CD14-positive monocyte (primary cell): ENCODE measurements at regions not wholly inside any gene's neighbourhood (a gene's known extent, or its start where the extent isn't known, plus 50 kb on each side); places are given as distances from the start of the nearest gene placed in this dataset.

Experiments
- DNase-seq, 3 donors: peaks; one replicate each; pipeline ENCODE4 v3.0.0-alpha.2; 2011 to 2022
- H2AFZ ChIP-seq: 2 replicates; pipeline ENCODE4 v1.6.0; 2012; ENCODE audit warnings: mild to moderate bottlenecking, low read depth, low read length, inconsistent platforms; ENCODE audit not compliant: insufficient read depth, poor library complexity, severe bottlenecking
- H3K27ac ChIP-seq, 2 donors: 1 replicate in 1 of 2; 2 replicates in 1 of 2; pipeline ENCODE4 v1.5.1; 2012 to 2013; ENCODE audit warnings: low read length in 2 of 2, control low read depth in 1 of 2, inconsistent platforms in 1 of 2, low read depth in 1 of 2, mild to moderate bottlenecking in 1 of 2
- H3K27me3 ChIP-seq, 2 donors: one replicate each; pipeline versions ENCODE4 v1.6.0 to v1.6.1; 2011 to 2013; ENCODE audit warnings: low read length in 2 of 2; ENCODE audit not compliant: control insufficient read depth in 2 of 2, insufficient read depth in 2 of 2
- H3K36me3 ChIP-seq, 2 donors: replicated peaks in 1 of 2; 1 replicate in 1 of 2; 2 replicates in 1 of 2; pipeline versions ENCODE4 v1.5.1 to v1.6.1; 2012 to 2013; ENCODE audit warnings: low read length in 2 of 2, control low read depth in 1 of 2, inconsistent platforms in 1 of 2, mild to moderate bottlenecking in 1 of 2; ENCODE audit not compliant: insufficient read depth in 2 of 2, control insufficient read depth in 1 of 2
- H3K4me1 ChIP-seq, 2 donors: 1 replicate in 1 of 2; 2 replicates in 1 of 2; pipeline versions ENCODE4 v1.5.1 to v1.6.1; 2012 to 2013; ENCODE audit warnings: low read length in 2 of 2, control low read depth in 1 of 2, inconsistent platforms in 1 of 2, mild to moderate bottlenecking in 1 of 2, moderate library complexity in 1 of 2; ENCODE audit not compliant: insufficient read depth in 2 of 2, control insufficient read depth in 1 of 2
- H3K4me2 ChIP-seq: replicated peaks from 2 replicates; pipeline ENCODE3; 2012; ENCODE audit warnings: low read length, moderate library complexity, mild to moderate bottlenecking; ENCODE audit not compliant: poor library complexity, severe bottlenecking; ENCODE audit errors: extremely low read depth
- H3K4me3 ChIP-seq, 3 experiments: fragments of 200-600 bp in 1 of 3; sonication (generic) in 1 of 3; replicated peaks in 1 of 3; 1 replicate in 2 of 3; 2 replicates in 1 of 3; pipeline ENCODE4 v1.5.1; 2011 to 2013; ENCODE audit warnings: low read length in 3 of 3, mild to moderate bottlenecking in 3 of 3, control low read depth in 2 of 3, low read depth in 2 of 3, inconsistent platforms in 1 of 3, moderate library complexity in 1 of 3
- H3K79me2 ChIP-seq: 2 replicates; pipeline ENCODE4 v1.6.0; 2012; ENCODE audit warnings: mild to moderate bottlenecking, control low read depth, inconsistent platforms, low read length, moderate library complexity; ENCODE audit not compliant: insufficient read depth
- H3K9ac ChIP-seq: 2 replicates; pipeline ENCODE4 v1.6.0; 2017; ENCODE audit warnings: low read length, mild to moderate bottlenecking; ENCODE audit not compliant: insufficient read depth, poor library complexity, severe bottlenecking
- H3K9me3 ChIP-seq, 2 donors: replicated peaks in 1 of 2; 1 replicate in 1 of 2; 2 replicates in 1 of 2; pipeline versions ENCODE4 v1.5.1 to v1.6.1; 2012 to 2013; ENCODE audit warnings: low read length in 2 of 2, control low read depth in 1 of 2; ENCODE audit not compliant: control insufficient read depth in 1 of 2, insufficient read depth in 1 of 2
- H4K20me1 ChIP-seq: 2 replicates; pipeline ENCODE4 v1.6.0; 2012; ENCODE audit warnings: mild to moderate bottlenecking, low read length, control low read depth, moderate library complexity; ENCODE audit not compliant: insufficient read depth
- H3K27ac Mint-ChIP-seq, 7 donors: one replicate each; pipeline ENCODE4 v1.8.0; 2020; ENCODE audit warnings: mild to moderate bottlenecking in 7 of 7, mixed read lengths in 7 of 7, moderate library complexity in 6 of 7, inconsistent platforms in 2 of 7
- H3K27me3 Mint-ChIP-seq, 3 donors: one replicate each; pipeline ENCODE4 v1.8.0; 2021 to 2022; ENCODE audit warnings: low read depth in 3 of 3, mild to moderate bottlenecking in 3 of 3, mixed read lengths in 3 of 3, moderate library complexity in 3 of 3, inconsistent platforms in 1 of 3
- H3K36me3 Mint-ChIP-seq, 2 donors: one replicate each; pipeline ENCODE4 v1.8.0; 2020; ENCODE audit warnings: mixed read lengths in 2 of 2, inconsistent platforms in 1 of 2, mild to moderate bottlenecking in 1 of 2
- H3K4me1 Mint-ChIP-seq: one replicate; pipeline ENCODE4 v1.8.0; 2020; ENCODE audit warnings: mild to moderate bottlenecking, mixed read lengths
- H3K4me3 Mint-ChIP-seq, 2 donors: one replicate each; pipeline ENCODE4 v1.8.0; 2020; ENCODE audit warnings: mild to moderate bottlenecking in 2 of 2, mixed read lengths in 2 of 2, moderate library complexity in 1 of 2
- H3K9me3 Mint-ChIP-seq, 7 donors: one replicate each; pipeline ENCODE4 v1.8.0; 2020 to 2022; ENCODE audit warnings: mixed read lengths in 7 of 7, mild to moderate bottlenecking in 6 of 7, moderate library complexity in 6 of 7, inconsistent platforms in 2 of 7
- WGBS: methylation state at CpG from one replicate; pipeline ENCODE4 v1.1.5; 2013; ENCODE audit warnings: missing lambda C conversion rate; ENCODE audit not compliant: insufficient coverage; 5-methylcytosine and 5-hydroxymethylcytosine counted together
- intact Hi-C, 2 donors: fragments of 100-400 bp; cut with micrococcal nuclease; formaldehyde crosslinking; loops; one replicate each; pipeline versions ENCODE4 v1.15.0 to v1.15.1; 2023
- TF ChIP-seq, protein P1 (sequence below): fragments of 200-600 bp; IDR thresholded peaks from one replicate; pipeline ENCODE4 v1.8.0; 2022; ENCODE audit warnings: antibody characterized with exemption, mild to moderate bottlenecking

DNA sequence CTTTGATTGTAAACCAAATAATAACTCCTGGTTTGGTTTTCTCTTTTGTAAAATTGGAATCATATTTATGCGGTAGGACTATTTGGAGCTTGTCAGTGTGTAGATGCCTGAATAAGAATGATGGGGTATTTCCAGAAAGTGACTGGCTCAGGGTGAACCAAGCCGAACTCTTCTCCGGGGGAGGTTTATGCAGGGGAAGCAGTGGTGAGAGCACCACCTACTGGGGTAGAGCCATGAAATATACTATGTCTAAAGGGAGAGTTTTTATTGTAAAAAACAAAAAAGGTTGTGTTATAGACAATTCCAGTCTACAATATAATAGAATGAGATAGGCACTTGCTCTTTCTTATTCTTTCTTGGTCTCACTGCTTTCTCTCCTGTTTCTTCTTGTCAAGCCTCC, 222.9 kb upstream of the SLC16A7 start:
- no peak for DNase-seq
- peaks cover 0 to 3% (median 0%) of the 10 kb centered on the region in 7 donors for H3K9me3 Mint-ChIP-seq

DNA sequence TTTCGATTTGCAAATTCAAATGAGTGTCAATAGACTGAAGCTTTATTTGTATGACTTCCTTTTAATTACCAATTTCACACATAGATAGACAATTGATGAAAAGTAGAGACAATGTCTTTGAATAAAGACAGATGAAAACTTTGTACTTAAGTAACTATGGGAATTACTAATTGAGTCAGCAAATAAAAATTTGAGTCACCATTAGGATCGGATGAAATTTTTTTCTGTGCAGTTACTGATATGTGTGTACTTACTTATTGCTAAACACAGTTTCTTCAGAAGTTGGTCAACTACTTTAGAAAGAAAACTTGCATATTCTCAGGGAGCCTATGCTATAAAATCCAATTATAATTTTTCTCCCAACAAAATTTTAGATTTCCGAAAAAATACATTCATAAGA, 224.9 kb upstream of the SLC16A7 start:
- Mint-ChIP-seq H3K4me1 (no peaks in the 10 kb centered on the region), H3K27me3 (peaks cover 0 to 2% (median 0%) of the 10 kb centered on the region in 3 donors), H3K27ac (no peak overlapping the region), H3K4me3 (no peak overlapping the region), H3K9me3 (peaks cover 0 to 3% (median 0%) of the 10 kb centered on the region in 7 donors), H3K36me3 (no peaks in the 10 kb centered on the region)
- Histone ChIP-seq H3K9ac (no peak overlapping the region), H3K4me3 (no peak overlapping the region), H3K9me3 (no peaks in the 10 kb centered on the region), H4K20me1 (no peaks in the 10 kb centered on the region), H3K79me2 (no peaks in the 10 kb centered on the region), H3K4me1 (no peaks in the 10 kb centered on the region), H3K36me3 (no peaks in the 10 kb centered on the region), H3K27me3 (no peaks in the 10 kb centered on the region), H3K27ac (no peak overlapping the region), H3K4me2 (no peak overlapping the region), H2AFZ (no peak overlapping the region)
- whole genome bisulfite sequencing, result no CpG with 5 or more reads among the region's 3 CpGs
- DNase-seq, result no peak
- intact Hi-C loops, result no loop called here
- TF ChIP-seq, protein P1, sequence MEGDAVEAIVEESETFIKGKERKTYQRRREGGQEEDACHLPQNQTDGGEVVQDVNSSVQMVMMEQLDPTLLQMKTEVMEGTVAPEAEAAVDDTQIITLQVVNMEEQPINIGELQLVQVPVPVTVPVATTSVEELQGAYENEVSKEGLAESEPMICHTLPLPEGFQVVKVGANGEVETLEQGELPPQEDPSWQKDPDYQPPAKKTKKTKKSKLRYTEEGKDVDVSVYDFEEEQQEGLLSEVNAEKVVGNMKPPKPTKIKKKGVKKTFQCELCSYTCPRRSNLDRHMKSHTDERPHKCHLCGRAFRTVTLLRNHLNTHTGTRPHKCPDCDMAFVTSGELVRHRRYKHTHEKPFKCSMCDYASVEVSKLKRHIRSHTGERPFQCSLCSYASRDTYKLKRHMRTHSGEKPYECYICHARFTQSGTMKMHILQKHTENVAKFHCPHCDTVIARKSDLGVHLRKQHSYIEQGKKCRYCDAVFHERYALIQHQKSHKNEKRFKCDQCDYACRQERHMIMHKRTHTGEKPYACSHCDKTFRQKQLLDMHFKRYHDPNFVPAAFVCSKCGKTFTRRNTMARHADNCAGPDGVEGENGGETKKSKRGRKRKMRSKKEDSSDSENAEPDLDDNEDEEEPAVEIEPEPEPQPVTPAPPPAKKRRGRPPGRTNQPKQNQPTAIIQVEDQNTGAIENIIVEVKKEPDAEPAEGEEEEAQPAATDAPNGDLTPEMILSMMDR, result no peak

More for the DNA sequence above, 222.9 kb upstream of the SLC16A7 start:
- Histone ChIP-seq H3K4me3 (no peak overlapping the region), H2AFZ (no peak overlapping the region), H3K36me3 (no peaks in the 10 kb centered on the region), H3K27ac (no peak overlapping the region), H3K4me1 (no peaks in the 10 kb centered on the region), H3K9me3 (no peaks in the 10 kb centered on the region), H4K20me1 (no peaks in the 10 kb centered on the region), H3K79me2 (no peaks in the 10 kb centered on the region), H3K4me2 (no peak overlapping the region), H3K9ac (no peak overlapping the region), H3K27me3 (no peaks in the 10 kb centered on the region)
- intact Hi-C loops, result no loop called here
- no peaks in the 10 kb centered on the region for H3K36me3 Mint-ChIP-seq
- no peak overlapping the region for H3K27ac Mint-ChIP-seq
- no peaks in the 10 kb centered on the region for H3K4me1 Mint-ChIP-seq
- TF ChIP-seq, protein P1, result no peak
- H3K27me3 Mint-ChIP-seq, result peaks cover 0 to 2% (median 0%) of the 10 kb centered on the region in 3 donors
- no peak overlapping the region for H3K4me3 Mint-ChIP-seq
- 68% methylated on average over 3 of the region's 3 CpGs for WGBS
